ENCODE measurements at regions not wholly inside any gene's neighbourhood (a gene's known extent, or its start where the extent isn't known, plus 50 kb on each side); places are given as distances from the start of the nearest gene placed in this dataset.
"Not testable (repeated sequence)": the region's sequence is repeated elsewhere in the genome, so short reads cannot be mapped to it uniquely, and the experiment has no call there.

DNA sequence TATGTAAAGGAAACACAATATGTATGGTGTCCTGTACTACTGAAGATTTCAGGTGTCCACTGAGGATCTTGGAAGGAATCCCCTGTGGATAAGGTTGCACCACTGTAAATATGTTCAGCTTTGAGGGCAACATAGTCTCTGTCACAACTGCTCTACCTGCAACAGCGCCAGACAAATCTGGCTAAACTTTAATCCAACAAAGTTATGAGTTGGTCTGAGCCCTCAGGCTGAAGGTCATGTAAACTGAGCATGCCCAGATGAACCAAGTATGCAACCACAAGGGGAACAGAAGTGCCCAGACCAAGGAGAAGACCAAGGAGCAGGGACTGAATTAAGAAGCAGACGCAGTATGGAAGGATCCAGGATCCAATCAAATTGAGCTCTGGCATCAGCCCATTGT is 135.0 kb upstream of the ZNF658 start:
- H3K9me2 ChIP-seq (ENCODE audit: insufficient read depth); H3K4me3 ChIP-seq (replicated peaks in 1 of 2; ENCODE audit: low read depth in 1 of 2, low read length in 2 of 2); H4K20me1 ChIP-seq (ENCODE audit: insufficient read depth); H3K4me1 ChIP-seq (ENCODE audit: control insufficient read depth in 1 of 2, insufficient read depth in 2 of 2, low read length in 2 of 2); intact Hi-C loops (cut with micrococcal nuclease); H3K4me2 ChIP-seq (ENCODE audit: low read length); H3K9me3 ChIP-seq (ENCODE audit: control insufficient read depth in 1 of 2, insufficient read depth in 1 of 2, low read depth in 1 of 2, low read length in 2 of 2); CTCF ChIA-PET; H2AFZ ChIP-seq (ENCODE audit: low read depth, low read length, poor library complexity, severe bottlenecking); H3K27ac ChIP-seq (ENCODE audit: low read depth, low read length); POLR2A ChIA-PET; ATAC-seq; BruUV-seq (replicated peaks); H3K36me3 ChIP-seq (ENCODE audit: control insufficient read depth in 1 of 2, insufficient read depth in 2 of 2, low read length in 2 of 2); H3K79me2 ChIP-seq (ENCODE audit: insufficient read depth, low read length); RAD21 ChIA-PET (ENCODE audit: low non-redundant PET in 1 of 2, low total read pairs in 2 of 2, uncharacterized antibody in 2 of 2, unreplicated experiment in 2 of 2); H3K9ac ChIP-seq (ENCODE audit: low read length); H3K27me3 ChIP-seq (ENCODE audit: insufficient read depth, low read length); DNase-seq (ENCODE audit: low read depth, low spot score): not testable (repeated sequence)

DNA sequence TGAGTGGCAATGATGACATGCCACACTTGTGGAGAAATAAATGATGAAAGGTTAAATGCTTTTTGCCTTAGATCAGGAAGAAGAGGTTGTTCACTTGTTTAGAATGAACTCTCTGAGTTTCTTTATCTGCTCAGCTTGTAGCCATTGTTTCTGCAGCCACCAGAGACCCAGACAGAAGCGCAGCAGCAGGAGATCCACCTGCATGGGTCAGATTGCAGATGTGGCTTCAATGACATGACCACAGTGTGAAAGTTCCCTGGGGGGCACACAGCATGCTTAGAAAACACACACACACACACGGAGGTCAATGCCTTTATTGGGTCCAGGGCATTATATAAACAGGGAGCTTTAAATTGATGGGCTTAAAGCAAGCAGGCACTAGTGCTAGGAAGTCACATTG is 129.0 kb upstream of the ZNF658 start:
- BruUV-seq (replicated peaks); H2AFZ ChIP-seq (ENCODE audit: low read depth, low read length, poor library complexity, severe bottlenecking); H4K20me1 ChIP-seq (ENCODE audit: insufficient read depth); H3K4me3 ChIP-seq (replicated peaks in 1 of 2; ENCODE audit: low read depth in 1 of 2, low read length in 2 of 2); H3K27ac ChIP-seq (ENCODE audit: low read depth, low read length); intact Hi-C loops (cut with micrococcal nuclease); H3K4me1 ChIP-seq (ENCODE audit: control insufficient read depth in 1 of 2, insufficient read depth in 2 of 2, low read length in 2 of 2); H3K79me2 ChIP-seq (ENCODE audit: insufficient read depth, low read length); H3K9me2 ChIP-seq (ENCODE audit: insufficient read depth); H3K36me3 ChIP-seq (ENCODE audit: control insufficient read depth in 1 of 2, insufficient read depth in 2 of 2, low read length in 2 of 2); H3K9me3 ChIP-seq (ENCODE audit: control insufficient read depth in 1 of 2, insufficient read depth in 1 of 2, low read depth in 1 of 2, low read length in 2 of 2); RAD21 ChIA-PET (ENCODE audit: low non-redundant PET in 1 of 2, low total read pairs in 2 of 2, uncharacterized antibody in 2 of 2, unreplicated experiment in 2 of 2); DNase-seq (ENCODE audit: low read depth, low spot score); CTCF ChIA-PET; POLR2A ChIA-PET; ATAC-seq; H3K9ac ChIP-seq (ENCODE audit: low read length); H3K4me2 ChIP-seq (ENCODE audit: low read length); H3K27me3 ChIP-seq (ENCODE audit: insufficient read depth, low read length): not testable (repeated sequence)

DNA sequence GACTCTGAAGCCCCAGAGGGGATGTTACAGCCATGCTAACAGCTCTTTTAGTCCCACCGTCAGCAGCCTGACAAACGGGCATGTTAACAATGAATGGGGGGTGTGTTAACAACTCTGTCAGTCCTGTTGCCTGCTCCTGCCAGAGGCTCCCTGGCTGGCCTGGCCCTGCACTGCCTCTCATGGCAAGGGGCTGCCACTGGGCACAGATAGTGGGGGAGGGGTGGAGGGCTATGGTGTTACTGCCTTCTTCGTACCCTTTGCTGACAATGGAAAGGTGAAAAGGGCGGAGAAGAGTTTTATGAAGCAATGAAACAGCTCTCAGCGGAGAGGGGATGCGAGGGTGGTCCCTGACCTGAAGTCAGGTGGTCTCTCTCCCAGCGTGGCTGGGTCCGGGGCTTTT is 125.9 kb upstream of the ZNF658 start:
- H3K4me1 ChIP-seq (ENCODE audit: control insufficient read depth in 1 of 2, insufficient read depth in 2 of 2, low read length in 2 of 2); intact Hi-C loops (cut with micrococcal nuclease); H3K9me3 ChIP-seq (ENCODE audit: control insufficient read depth in 1 of 2, insufficient read depth in 1 of 2, low read depth in 1 of 2, low read length in 2 of 2); DNase-seq (ENCODE audit: low read depth, low spot score); BruUV-seq (replicated peaks); POLR2A ChIA-PET; H3K4me3 ChIP-seq (replicated peaks in 1 of 2; ENCODE audit: low read depth in 1 of 2, low read length in 2 of 2); H3K27me3 ChIP-seq (ENCODE audit: insufficient read depth, low read length); CTCF ChIA-PET; H3K27ac ChIP-seq (ENCODE audit: low read depth, low read length); H3K79me2 ChIP-seq (ENCODE audit: insufficient read depth, low read length); RAD21 ChIA-PET (ENCODE audit: low non-redundant PET in 1 of 2, low total read pairs in 2 of 2, uncharacterized antibody in 2 of 2, unreplicated experiment in 2 of 2); H4K20me1 ChIP-seq (ENCODE audit: insufficient read depth); H3K9ac ChIP-seq (ENCODE audit: low read length); H3K9me2 ChIP-seq (ENCODE audit: insufficient read depth); H3K36me3 ChIP-seq (ENCODE audit: control insufficient read depth in 1 of 2, insufficient read depth in 2 of 2, low read length in 2 of 2); ATAC-seq; H2AFZ ChIP-seq (ENCODE audit: low read depth, low read length, poor library complexity, severe bottlenecking); H3K4me2 ChIP-seq (ENCODE audit: low read length): not testable (repeated sequence)

DNA sequence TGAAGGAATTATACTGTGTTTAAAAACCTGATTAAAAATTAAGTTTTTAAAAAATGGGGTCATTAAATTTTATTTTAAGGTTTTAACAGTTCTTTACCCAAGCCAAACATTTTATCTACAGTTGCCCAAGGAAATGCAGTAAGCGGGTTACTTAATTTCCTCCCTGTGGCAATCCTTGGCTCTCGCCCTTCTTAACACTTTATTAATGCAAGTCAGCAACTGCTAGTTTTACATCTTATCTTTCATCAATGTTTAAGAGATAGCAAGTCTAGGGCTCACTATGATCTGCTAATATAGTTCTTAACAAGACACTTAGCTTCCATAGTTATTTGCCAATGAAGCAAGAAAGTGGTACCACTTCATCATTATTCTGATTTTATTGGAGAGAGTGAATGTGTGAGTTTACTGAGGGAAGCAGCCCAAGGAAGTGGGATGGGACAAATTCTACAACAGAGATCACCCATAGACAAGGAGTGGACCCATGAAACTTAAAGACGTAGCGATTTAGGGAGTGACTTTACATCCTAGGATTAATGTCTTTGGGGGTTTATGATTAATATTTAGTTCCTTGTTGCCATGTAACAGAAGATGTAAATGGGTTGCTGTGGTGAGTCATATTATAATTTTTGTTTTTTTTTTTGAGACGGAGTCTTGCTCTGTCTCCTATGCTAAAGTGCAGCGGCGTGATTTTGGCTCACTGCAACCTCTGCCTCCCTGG is 120.4 kb upstream of the ZNF658 start:
- RAD21 ChIA-PET (ENCODE audit: low non-redundant PET in 1 of 2, low total read pairs in 2 of 2, uncharacterized antibody in 2 of 2, unreplicated experiment in 2 of 2); H4K20me1 ChIP-seq (ENCODE audit: insufficient read depth); H3K9ac ChIP-seq (ENCODE audit: low read length); DNase-seq (ENCODE audit: low read depth, low spot score); H3K36me3 ChIP-seq (ENCODE audit: control insufficient read depth in 1 of 2, insufficient read depth in 2 of 2, low read length in 2 of 2); H3K9me2 ChIP-seq (ENCODE audit: insufficient read depth); CTCF ChIA-PET; H3K4me3 ChIP-seq (replicated peaks in 1 of 2; ENCODE audit: low read depth in 1 of 2, low read length in 2 of 2); H3K27me3 ChIP-seq (ENCODE audit: insufficient read depth, low read length); H3K27ac ChIP-seq (ENCODE audit: low read depth, low read length); H3K4me2 ChIP-seq (ENCODE audit: low read length); H2AFZ ChIP-seq (ENCODE audit: low read depth, low read length, poor library complexity, severe bottlenecking); BruUV-seq (replicated peaks); POLR2A ChIA-PET; intact Hi-C loops (cut with micrococcal nuclease); H3K4me1 ChIP-seq (ENCODE audit: control insufficient read depth in 1 of 2, insufficient read depth in 2 of 2, low read length in 2 of 2); H3K9me3 ChIP-seq (ENCODE audit: control insufficient read depth in 1 of 2, insufficient read depth in 1 of 2, low read depth in 1 of 2, low read length in 2 of 2); H3K79me2 ChIP-seq (ENCODE audit: insufficient read depth, low read length); ATAC-seq: not testable (repeated sequence)

DNA sequence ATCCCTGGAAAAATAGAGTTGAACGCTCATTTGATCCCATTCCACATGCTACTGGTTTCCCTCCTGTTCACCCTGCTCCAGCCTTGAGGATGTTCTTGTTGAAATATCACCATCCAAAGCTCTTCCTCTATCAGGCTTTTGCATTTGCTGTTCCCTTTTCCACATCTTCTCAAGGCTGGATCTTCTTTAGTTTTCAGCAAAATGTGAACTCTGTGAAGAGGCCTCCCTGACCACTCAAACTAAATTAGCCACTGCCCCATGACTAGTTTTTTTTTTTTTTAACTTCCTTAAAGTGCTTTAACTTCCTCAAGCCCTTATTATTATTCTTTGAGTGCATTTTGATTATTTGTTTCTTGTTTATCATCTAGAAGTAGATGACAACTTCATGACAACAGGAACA is 119.3 kb upstream of the ZNF658 start:
- H3K27me3 ChIP-seq (ENCODE audit: insufficient read depth, low read length); ATAC-seq; H3K4me2 ChIP-seq (ENCODE audit: low read length); H2AFZ ChIP-seq (ENCODE audit: low read depth, low read length, poor library complexity, severe bottlenecking); H3K36me3 ChIP-seq (ENCODE audit: control insufficient read depth in 1 of 2, insufficient read depth in 2 of 2, low read length in 2 of 2); H3K9me3 ChIP-seq (ENCODE audit: control insufficient read depth in 1 of 2, insufficient read depth in 1 of 2, low read depth in 1 of 2, low read length in 2 of 2); H3K9me2 ChIP-seq (ENCODE audit: insufficient read depth); RAD21 ChIA-PET (ENCODE audit: low non-redundant PET in 1 of 2, low total read pairs in 2 of 2, uncharacterized antibody in 2 of 2, unreplicated experiment in 2 of 2); intact Hi-C loops (cut with micrococcal nuclease); H3K4me1 ChIP-seq (ENCODE audit: control insufficient read depth in 1 of 2, insufficient read depth in 2 of 2, low read length in 2 of 2); BruUV-seq (replicated peaks); H4K20me1 ChIP-seq (ENCODE audit: insufficient read depth); CTCF ChIA-PET; H3K27ac ChIP-seq (ENCODE audit: low read depth, low read length); POLR2A ChIA-PET; DNase-seq (ENCODE audit: low read depth, low spot score); H3K4me3 ChIP-seq (replicated peaks in 1 of 2; ENCODE audit: low read depth in 1 of 2, low read length in 2 of 2); H3K79me2 ChIP-seq (ENCODE audit: insufficient read depth, low read length); H3K9ac ChIP-seq (ENCODE audit: low read length): not testable (repeated sequence)

Data from HCT116 (cell line).